ENCODE measurements at regions not wholly inside any gene's neighbourhood (a gene's known extent, or its start where the extent isn't known, plus 50 kb on each side); places are given as distances from the start of the nearest gene placed in this dataset.

DNA sequence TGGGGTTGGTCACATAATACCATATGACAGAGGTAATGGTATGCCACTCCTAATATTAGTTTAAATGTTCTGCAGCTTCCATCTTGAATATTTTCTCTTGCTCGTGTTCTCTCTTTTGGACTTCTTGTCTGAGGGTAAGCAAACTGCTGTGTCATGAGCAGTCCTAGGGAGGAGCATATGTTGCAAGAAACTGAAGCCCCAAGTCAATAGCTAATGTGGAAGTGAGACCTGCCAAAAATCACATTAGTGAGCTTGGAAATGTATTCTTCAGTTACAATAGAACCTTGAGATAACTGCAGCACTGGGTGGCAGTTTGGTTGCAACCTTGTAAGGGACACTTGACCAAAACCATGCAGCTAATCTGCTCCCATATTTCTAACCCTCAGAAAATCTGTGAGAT, 178.2 kb upstream of the IMPG1 start:
- no peak overlapping the region for H2AFZ ChIP-seq (ENCODE audit: low read depth, low read length, poor library complexity, severe bottlenecking)
- H3K4me2 ChIP-seq (ENCODE audit: low read length), result no peak overlapping the region
- ChIA-PET RAD21 (ENCODE audit: low non-redundant PET in 1 of 2, low total read pairs in 2 of 2, uncharacterized antibody in 2 of 2, unreplicated experiment in 2 of 2) (no interaction called here), POLR2A (no interaction called here), CTCF (no interaction called here)
- no peak overlapping the region for H3K27ac ChIP-seq (ENCODE audit: low read depth, low read length)
- intact Hi-C loops (cut with micrococcal nuclease), result no loop called here
- no peaks in the 10 kb centered on the region for H3K36me3 ChIP-seq (ENCODE audit: control insufficient read depth in 1 of 2, insufficient read depth in 2 of 2, low read length in 2 of 2)
- DNase-seq (ENCODE audit: low read depth, low spot score) (no peak), ATAC-seq (no peak)
- no peaks in the 10 kb centered on the region for H3K27me3 ChIP-seq (ENCODE audit: insufficient read depth, low read length)
- no peaks in the 10 kb centered on the region for H3K9me3 ChIP-seq (ENCODE audit: control insufficient read depth in 1 of 2, insufficient read depth in 1 of 2, low read depth in 1 of 2, low read length in 2 of 2)
- no peak overlapping the region for H3K4me3 ChIP-seq (replicated peaks in 1 of 2; ENCODE audit: low read depth in 1 of 2, low read length in 2 of 2)
- no peaks in the 10 kb centered on the region for H4K20me1 ChIP-seq (ENCODE audit: insufficient read depth)
- no TSS peak for BruUV-seq (replicated peaks)
- H3K9me2 ChIP-seq (ENCODE audit: insufficient read depth), result no peaks in the 10 kb centered on the region
- no peak overlapping the region for H3K9ac ChIP-seq (ENCODE audit: low read length)
- no peaks in the 10 kb centered on the region for H3K4me1 ChIP-seq (ENCODE audit: control insufficient read depth in 1 of 2, insufficient read depth in 2 of 2, low read length in 2 of 2)
- TF ChIP-seq ELF1 (IDR thresholded peaks at IDR 0.05; ENCODE audit: borderline replicate concordance, low read depth), result no peak
- no peak for TF ChIP-seq CEBPB (IDR thresholded peaks at IDR 0.05; ENCODE audit: low read depth)
- no peak for TF ChIP-seq SP1 (IDR thresholded peaks at IDR 0.05; ENCODE audit: low read depth)
- no peak for TF ChIP-seq EZH2 (IDR thresholded peaks at IDR 0.05)
- no peak for TF ChIP-seq YY1 (IDR thresholded peaks at IDR 0.05; ENCODE audit: extremely low read depth, insufficient replicate concordance, low read depth, low read length)
- TF ChIP-seq, protein P1, sequence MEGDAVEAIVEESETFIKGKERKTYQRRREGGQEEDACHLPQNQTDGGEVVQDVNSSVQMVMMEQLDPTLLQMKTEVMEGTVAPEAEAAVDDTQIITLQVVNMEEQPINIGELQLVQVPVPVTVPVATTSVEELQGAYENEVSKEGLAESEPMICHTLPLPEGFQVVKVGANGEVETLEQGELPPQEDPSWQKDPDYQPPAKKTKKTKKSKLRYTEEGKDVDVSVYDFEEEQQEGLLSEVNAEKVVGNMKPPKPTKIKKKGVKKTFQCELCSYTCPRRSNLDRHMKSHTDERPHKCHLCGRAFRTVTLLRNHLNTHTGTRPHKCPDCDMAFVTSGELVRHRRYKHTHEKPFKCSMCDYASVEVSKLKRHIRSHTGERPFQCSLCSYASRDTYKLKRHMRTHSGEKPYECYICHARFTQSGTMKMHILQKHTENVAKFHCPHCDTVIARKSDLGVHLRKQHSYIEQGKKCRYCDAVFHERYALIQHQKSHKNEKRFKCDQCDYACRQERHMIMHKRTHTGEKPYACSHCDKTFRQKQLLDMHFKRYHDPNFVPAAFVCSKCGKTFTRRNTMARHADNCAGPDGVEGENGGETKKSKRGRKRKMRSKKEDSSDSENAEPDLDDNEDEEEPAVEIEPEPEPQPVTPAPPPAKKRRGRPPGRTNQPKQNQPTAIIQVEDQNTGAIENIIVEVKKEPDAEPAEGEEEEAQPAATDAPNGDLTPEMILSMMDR (IDR thresholded peaks at IDR 0.05 in 2 of 3, conservative IDR thresholded peaks at IDR 0.05 in 1 of 3; ENCODE audit: borderline replicate concordance in 1 of 3, insufficient read depth in 1 of 3, low read depth in 2 of 3, low read length in 2 of 3), result no peak
- TF ChIP-seq, protein P2, sequence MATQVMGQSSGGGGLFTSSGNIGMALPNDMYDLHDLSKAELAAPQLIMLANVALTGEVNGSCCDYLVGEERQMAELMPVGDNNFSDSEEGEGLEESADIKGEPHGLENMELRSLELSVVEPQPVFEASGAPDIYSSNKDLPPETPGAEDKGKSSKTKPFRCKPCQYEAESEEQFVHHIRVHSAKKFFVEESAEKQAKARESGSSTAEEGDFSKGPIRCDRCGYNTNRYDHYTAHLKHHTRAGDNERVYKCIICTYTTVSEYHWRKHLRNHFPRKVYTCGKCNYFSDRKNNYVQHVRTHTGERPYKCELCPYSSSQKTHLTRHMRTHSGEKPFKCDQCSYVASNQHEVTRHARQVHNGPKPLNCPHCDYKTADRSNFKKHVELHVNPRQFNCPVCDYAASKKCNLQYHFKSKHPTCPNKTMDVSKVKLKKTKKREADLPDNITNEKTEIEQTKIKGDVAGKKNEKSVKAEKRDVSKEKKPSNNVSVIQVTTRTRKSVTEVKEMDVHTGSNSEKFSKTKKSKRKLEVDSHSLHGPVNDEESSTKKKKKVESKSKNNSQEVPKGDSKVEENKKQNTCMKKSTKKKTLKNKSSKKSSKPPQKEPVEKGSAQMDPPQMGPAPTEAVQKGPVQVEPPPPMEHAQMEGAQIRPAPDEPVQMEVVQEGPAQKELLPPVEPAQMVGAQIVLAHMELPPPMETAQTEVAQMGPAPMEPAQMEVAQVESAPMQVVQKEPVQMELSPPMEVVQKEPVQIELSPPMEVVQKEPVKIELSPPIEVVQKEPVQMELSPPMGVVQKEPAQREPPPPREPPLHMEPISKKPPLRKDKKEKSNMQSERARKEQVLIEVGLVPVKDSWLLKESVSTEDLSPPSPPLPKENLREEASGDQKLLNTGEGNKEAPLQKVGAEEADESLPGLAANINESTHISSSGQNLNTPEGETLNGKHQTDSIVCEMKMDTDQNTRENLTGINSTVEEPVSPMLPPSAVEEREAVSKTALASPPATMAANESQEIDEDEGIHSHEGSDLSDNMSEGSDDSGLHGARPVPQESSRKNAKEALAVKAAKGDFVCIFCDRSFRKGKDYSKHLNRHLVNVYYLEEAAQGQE (IDR thresholded peaks at IDR 0.05; ENCODE audit: low read depth), result no peak
- no peak for TF ChIP-seq ZFX (IDR thresholded peaks at IDR 0.05)
- TF ChIP-seq CBX3 (IDR thresholded peaks at IDR 0.05; ENCODE audit: low read depth), result no peak
- TF ChIP-seq SIN3A (IDR thresholded peaks at IDR 0.05; ENCODE audit: low read depth), result no peak
- TF ChIP-seq FOSL1 (IDR thresholded peaks at IDR 0.05; ENCODE audit: low read depth), result no peak
- TF ChIP-seq, protein P3, sequence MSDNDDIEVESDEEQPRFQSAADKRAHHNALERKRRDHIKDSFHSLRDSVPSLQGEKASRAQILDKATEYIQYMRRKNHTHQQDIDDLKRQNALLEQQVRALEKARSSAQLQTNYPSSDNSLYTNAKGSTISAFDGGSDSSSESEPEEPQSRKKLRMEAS (IDR thresholded peaks at IDR 0.05), result no peak
- no peak for TF ChIP-seq POLR2A (IDR thresholded peaks at IDR 0.05; ENCODE audit: borderline replicate concordance, extremely low read depth, insufficient read depth, insufficient read length)
- TF ChIP-seq, protein P4, sequence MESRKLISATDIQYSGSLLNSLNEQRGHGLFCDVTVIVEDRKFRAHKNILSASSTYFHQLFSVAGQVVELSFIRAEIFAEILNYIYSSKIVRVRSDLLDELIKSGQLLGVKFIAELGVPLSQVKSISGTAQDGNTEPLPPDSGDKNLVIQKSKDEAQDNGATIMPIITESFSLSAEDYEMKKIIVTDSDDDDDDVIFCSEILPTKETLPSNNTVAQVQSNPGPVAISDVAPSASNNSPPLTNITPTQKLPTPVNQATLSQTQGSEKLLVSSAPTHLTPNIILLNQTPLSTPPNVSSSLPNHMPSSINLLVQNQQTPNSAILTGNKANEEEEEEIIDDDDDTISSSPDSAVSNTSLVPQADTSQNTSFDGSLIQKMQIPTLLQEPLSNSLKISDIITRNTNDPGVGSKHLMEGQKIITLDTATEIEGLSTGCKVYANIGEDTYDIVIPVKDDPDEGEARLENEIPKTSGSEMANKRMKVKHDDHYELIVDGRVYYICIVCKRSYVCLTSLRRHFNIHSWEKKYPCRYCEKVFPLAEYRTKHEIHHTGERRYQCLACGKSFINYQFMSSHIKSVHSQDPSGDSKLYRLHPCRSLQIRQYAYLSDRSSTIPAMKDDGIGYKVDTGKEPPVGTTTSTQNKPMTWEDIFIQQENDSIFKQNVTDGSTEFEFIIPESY (IDR thresholded peaks at IDR 0.05; ENCODE audit: extremely low read depth, insufficient replicate concordance, low read length), result no peak
- TF ChIP-seq EZH2phosphoT487 (IDR thresholded peaks at IDR 0.05; ENCODE audit: borderline replicate concordance), result no peak
- TF ChIP-seq JUND (IDR thresholded peaks at IDR 0.05), result no peak
- no peak for TF ChIP-seq POLR2AphosphoS5 (IDR thresholded peaks at IDR 0.05; ENCODE audit: low read depth, low read length)
- no peak for TF ChIP-seq SRF (IDR thresholded peaks at IDR 0.05; ENCODE audit: low read depth)
- no peak for TF ChIP-seq RAD21 (IDR thresholded peaks at IDR 0.05; ENCODE audit: low read depth)
- no peaks in the 10 kb centered on the region for H3K79me2 ChIP-seq (ENCODE audit: insufficient read depth, low read length)

Data from HCT116 (cell line).